Uterus (tissue), 2 donors: ENCODE measurements at regions not wholly inside any gene's neighbourhood (a gene's known extent, or its start where the extent isn't known, plus 50 kb on each side); places are given as distances from the start of the nearest gene placed in this dataset.

Experiments used
- POLR2A ChIP-seq, 2 donors: fragments of 450-650 bp; IDR thresholded peaks; one replicate each; pipeline ENCODE4 v1.6.1; 2016; ENCODE audit warnings: antibody characterized with exemption in 2 of 2, mild to moderate bottlenecking in 1 of 2, moderate library complexity in 1 of 2
- TF ChIP-seq, protein P1 (sequence below), 4 experiments: fragments of 200-600 bp in 2 of 4; fragments of 450-650 bp in 2 of 4; sonication (generic) in 2 of 4; IDR thresholded peaks; one replicate each; pipeline ENCODE4 v1.5.1; 2016 to 2019; ENCODE audit warnings: antibody characterized with exemption in 4 of 4, mild to moderate bottlenecking in 2 of 4, moderate library complexity in 1 of 4

DNA sequence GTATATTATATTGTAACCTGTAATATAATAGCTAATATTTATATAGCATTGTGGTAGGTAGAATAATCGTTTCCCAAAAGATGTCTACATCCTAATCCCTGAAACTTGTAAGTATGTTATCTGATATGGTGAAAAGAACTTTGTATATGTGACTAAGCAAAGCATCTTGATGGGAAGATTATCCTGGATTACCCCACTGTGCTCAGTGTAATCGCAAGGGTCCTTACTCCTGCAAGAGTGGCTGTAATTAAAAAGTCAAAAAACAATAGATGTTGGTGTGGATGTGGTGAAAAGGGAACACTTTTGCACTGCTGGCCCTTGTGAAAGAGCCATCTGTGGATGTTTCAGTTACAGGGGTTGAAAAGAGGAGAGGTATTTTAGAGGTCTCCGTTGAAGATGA, 95.2 kb downstream of the EDN1 start:
- TF ChIP-seq, protein P1, sequence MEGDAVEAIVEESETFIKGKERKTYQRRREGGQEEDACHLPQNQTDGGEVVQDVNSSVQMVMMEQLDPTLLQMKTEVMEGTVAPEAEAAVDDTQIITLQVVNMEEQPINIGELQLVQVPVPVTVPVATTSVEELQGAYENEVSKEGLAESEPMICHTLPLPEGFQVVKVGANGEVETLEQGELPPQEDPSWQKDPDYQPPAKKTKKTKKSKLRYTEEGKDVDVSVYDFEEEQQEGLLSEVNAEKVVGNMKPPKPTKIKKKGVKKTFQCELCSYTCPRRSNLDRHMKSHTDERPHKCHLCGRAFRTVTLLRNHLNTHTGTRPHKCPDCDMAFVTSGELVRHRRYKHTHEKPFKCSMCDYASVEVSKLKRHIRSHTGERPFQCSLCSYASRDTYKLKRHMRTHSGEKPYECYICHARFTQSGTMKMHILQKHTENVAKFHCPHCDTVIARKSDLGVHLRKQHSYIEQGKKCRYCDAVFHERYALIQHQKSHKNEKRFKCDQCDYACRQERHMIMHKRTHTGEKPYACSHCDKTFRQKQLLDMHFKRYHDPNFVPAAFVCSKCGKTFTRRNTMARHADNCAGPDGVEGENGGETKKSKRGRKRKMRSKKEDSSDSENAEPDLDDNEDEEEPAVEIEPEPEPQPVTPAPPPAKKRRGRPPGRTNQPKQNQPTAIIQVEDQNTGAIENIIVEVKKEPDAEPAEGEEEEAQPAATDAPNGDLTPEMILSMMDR (IDR thresholded peaks at IDR 0.05), result no peak
- no peak for TF ChIP-seq POLR2A (IDR thresholded peaks at IDR 0.05)
